CD4-positive, alpha-beta memory T cell (primary cell): ENCODE measurements at regions not wholly inside any gene's neighbourhood (a gene's known extent, or its start where the extent isn't known, plus 50 kb on each side); places are given as distances from the start of the nearest gene placed in this dataset.

Experiments
- CTCF ChIA-PET: fragments of 350-600 bp; sonication (Branson Sonifier 250); formaldehyde crosslinking; loops from one replicate; lab custom pipeline; 2021; ENCODE audit warnings: inconsistent platforms; ENCODE audit not compliant: partially characterized antibody; lab: Charles Lee
- POLR2A ChIA-PET: fragments of 350-600 bp; sonication (Branson Sonifier 250); formaldehyde crosslinking; loops from one replicate; lab custom pipeline; 2021; ENCODE audit not compliant: partially characterized antibody; lab: Charles Lee
- DNase-seq, 5 donors: peaks; one replicate each; pipeline versions ENCODE4 v3.0.0 to v3.0.0-alpha.2; 2020 to 2022; ENCODE audit warnings: mixed read lengths in 1 of 5
- H3K27ac ChIP-seq: one replicate; pipeline ENCODE4 v1.7.0; 2013; ENCODE audit warnings: low read depth, low read length
- H3K27me3 ChIP-seq: 2 replicates; pipeline ENCODE4 v1.7.0; 2013; ENCODE audit warnings: mild to moderate bottlenecking, low read length, moderate library complexity; ENCODE audit not compliant: insufficient read depth
- H3K36me3 ChIP-seq: 2 replicates; pipeline ENCODE4 v1.7.0; 2013; ENCODE audit warnings: mild to moderate bottlenecking, low read length, moderate library complexity; ENCODE audit not compliant: insufficient read depth
- H3K4me1 ChIP-seq: 2 replicates; pipeline ENCODE4 v1.7.0; 2013; ENCODE audit warnings: mild to moderate bottlenecking, low read length, moderate library complexity; ENCODE audit not compliant: insufficient read depth
- H3K4me3 ChIP-seq, 2 donors: one replicate each; pipeline ENCODE4 v1.7.0; 2013; ENCODE audit warnings: low read length in 2 of 2, mild to moderate bottlenecking in 1 of 2
- H3K9me3 ChIP-seq, 2 donors: one replicate each; pipeline ENCODE4 v1.7.0; 2013; ENCODE audit warnings: low read length in 2 of 2, control low read depth in 1 of 2; ENCODE audit not compliant: control insufficient read depth in 1 of 2
- H3K27ac Mint-ChIP-seq, 7 donors: one replicate each; pipeline ENCODE4 v1.8.0; 2020 to 2021; ENCODE audit warnings: mixed read lengths in 7 of 7, mild to moderate bottlenecking in 6 of 7, inconsistent platforms in 3 of 7, moderate library complexity in 3 of 7
- H3K27me3 Mint-ChIP-seq, 2 donors: one replicate each; pipeline ENCODE4 v1.8.0; 2020 to 2021; ENCODE audit warnings: mixed read lengths in 2 of 2
- H3K36me3 Mint-ChIP-seq, 2 donors: one replicate each; pipeline ENCODE4 v1.8.0; 2020 to 2021; ENCODE audit warnings: mixed read lengths in 2 of 2, inconsistent platforms in 1 of 2, mild to moderate bottlenecking in 1 of 2
- H3K4me1 Mint-ChIP-seq, 4 donors: one replicate each; pipeline ENCODE4 v1.8.0; 2020 to 2021; ENCODE audit warnings: mixed read lengths in 4 of 4, mild to moderate bottlenecking in 1 of 4
- H3K4me3 Mint-ChIP-seq, 8 donors: one replicate each; pipeline ENCODE4 v1.8.0; 2020 to 2021; ENCODE audit warnings: mixed read lengths in 8 of 8, mild to moderate bottlenecking in 7 of 8, moderate library complexity in 6 of 8, inconsistent platforms in 3 of 8
- H3K9me3 Mint-ChIP-seq, 8 donors: one replicate each; pipeline ENCODE4 v1.8.0; 2020 to 2021; ENCODE audit warnings: mixed read lengths in 8 of 8, mild to moderate bottlenecking in 5 of 8, inconsistent platforms in 3 of 8, moderate library complexity in 1 of 8
- intact Hi-C: fragments of 100-400 bp; cut with micrococcal nuclease; formaldehyde crosslinking; loops from one replicate; pipeline ENCODE4 v1.15.1; 2023

GRCh38 chr9:86846656-86847055 lies 100.7 kb downstream of the GAS1 start:
- peaks cover 0 to 3% (median 0%) of the 10 kb centered on the region in 8 donors for H3K9me3 Mint-ChIP-seq
- no peak overlapping the region for H3K27ac Mint-ChIP-seq

GRCh38 chr9:86843206-86843605 lies 104.1 kb downstream of the GAS1 start:
- Histone ChIP-seq H3K27me3 (no peaks in the 10 kb centered on the region), H3K27ac (no peak overlapping the region), H3K9me3 (no peaks in the 10 kb centered on the region), H3K36me3 (no peaks in the 10 kb centered on the region), H3K4me1 (no peaks in the 10 kb centered on the region), H3K4me3 (no peak overlapping the region)
- Mint-ChIP-seq H3K27ac (no peak overlapping the region), H3K27me3 (peaks cover 0 to 5% of the 10 kb centered on the region in 2 donors), H3K4me1 (no peaks in the 10 kb centered on the region), H3K9me3 (peaks cover 0 to 3% (median 0%) of the 10 kb centered on the region in 8 donors), H3K36me3 (no peaks in the 10 kb centered on the region), H3K4me3 (no peak overlapping the region)
- DNase-seq: no peak
- POLR2A ChIA-PET: no interaction called here
- intact Hi-C loops: no loop called here
- CTCF ChIA-PET: no interaction called here

More at GRCh38 chr9:86846656-86847055, 100.7 kb downstream of the GAS1 start:
- Mint-ChIP-seq H3K4me3 (no peak overlapping the region), H3K4me1 (no peaks in the 10 kb centered on the region), H3K27me3 (peaks cover 0 to 5% of the 10 kb centered on the region in 2 donors), H3K36me3 (no peaks in the 10 kb centered on the region)
- CTCF ChIA-PET: no interaction called here
- intact Hi-C loops: no loop called here
- H3K27me3 ChIP-seq: no peaks in the 10 kb centered on the region
- H3K27ac ChIP-seq: no peak overlapping the region
- no peak for DNase-seq
- POLR2A ChIA-PET: no interaction called here
- H3K4me3 ChIP-seq: no peak overlapping the region
- H3K36me3 ChIP-seq: no peaks in the 10 kb centered on the region
- H3K9me3 ChIP-seq: no peaks in the 10 kb centered on the region
- no peaks in the 10 kb centered on the region for H3K4me1 ChIP-seq

- Mint-ChIP-seq H3K9me3 (peaks cover 0 to 3% (median 0%) of the 10 kb centered on the region in 8 donors), H3K27me3 (peaks cover 0 to 5% of the 10 kb centered on the region in 2 donors), H3K4me3 (no peak overlapping the region), H3K4me1 (no peaks in the 10 kb centered on the region), H3K27ac (no peak overlapping the region), H3K36me3 (no peaks in the 10 kb centered on the region)
- no peaks in the 10 kb centered on the region for H3K9me3 ChIP-seq
- POLR2A ChIA-PET: no interaction called here
- no peak overlapping the region for H3K4me3 ChIP-seq
- H3K27ac ChIP-seq: no peak overlapping the region
- DNase-seq: no peak
- intact Hi-C loops: no loop called here
- H3K4me1 ChIP-seq: no peaks in the 10 kb centered on the region
- CTCF ChIA-PET: no interaction called here
- H3K27me3 ChIP-seq: no peaks in the 10 kb centered on the region
- no peaks in the 10 kb centered on the region for H3K36me3 ChIP-seq
Observed at GRCh38 chr9:86842573-86842972, 104.7 kb downstream of the GAS1 start.

- H3K4me1 ChIP-seq: no peaks in the 10 kb centered on the region
- peaks cover 4 to 12% of the 10 kb centered on the region in 2 donors for H3K27me3 Mint-ChIP-seq
- H3K4me1 Mint-ChIP-seq: no peaks in the 10 kb centered on the region
- no peaks in the 10 kb centered on the region for H3K36me3 ChIP-seq
- intact Hi-C loops: no loop called here
- DNase-seq: no peak
- H3K9me3 ChIP-seq: no peaks in the 10 kb centered on the region
- no peak overlapping the region for H3K4me3 ChIP-seq
- POLR2A ChIA-PET: no interaction called here
- H3K4me3 Mint-ChIP-seq: no peak overlapping the region
- H3K27ac Mint-ChIP-seq: no peak overlapping the region
- H3K27me3 ChIP-seq: no peaks in the 10 kb centered on the region
- H3K36me3 Mint-ChIP-seq: no peaks in the 10 kb centered on the region
- H3K9me3 Mint-ChIP-seq: peaks cover 0 to 3% (median 0%) of the 10 kb centered on the region in 8 donors
- no peak overlapping the region for H3K27ac ChIP-seq
- CTCF ChIA-PET: no interaction called here
Observed at GRCh38 chr9:86839522-86839921, 107.8 kb downstream of the GAS1 start.

GRCh38 chr9:86838519-86839497 lies 108.5 kb downstream of the GAS1 start:
- no peaks in the 10 kb centered on the region for H3K4me1 Mint-ChIP-seq
- peaks cover 0 to 3% (median 0%) of the 10 kb centered on the region in 8 donors for H3K9me3 Mint-ChIP-seq
- no peak overlapping the region for H3K4me3 Mint-ChIP-seq
- intact Hi-C loops: no loop called here
- Histone ChIP-seq H3K4me3 (no peak overlapping the region), H3K27ac (no peak overlapping the region), H3K36me3 (no peaks in the 10 kb centered on the region), H3K9me3 (no peaks in the 10 kb centered on the region), H3K27me3 (no peaks in the 10 kb centered on the region), H3K4me1 (no peaks in the 10 kb centered on the region)
- CTCF ChIA-PET: interaction anchor here (1.0 kb wide), 1 partner anchor 20 kb away, joined by 3 read pairs; no protein-coding TSS in a partner anchor
- DNase-seq: no peak
- POLR2A ChIA-PET: no interaction called here
- no peaks in the 10 kb centered on the region for H3K36me3 Mint-ChIP-seq
- peaks cover 4 to 12% of the 10 kb centered on the region in 2 donors for H3K27me3 Mint-ChIP-seq
- H3K27ac Mint-ChIP-seq: no peak overlapping the region

- POLR2A ChIA-PET: no interaction called here
- CTCF ChIA-PET: no interaction called here
Observed at GRCh38 chr9:86837345-86837744, 110.0 kb downstream of the GAS1 start.

GRCh38 chr9:86836797-86837196 lies 110.5 kb downstream of the GAS1 start:
- no peak for DNase-seq
- Histone ChIP-seq H3K36me3 (no peaks in the 10 kb centered on the region), H3K9me3 (no peaks in the 10 kb centered on the region), H3K4me1 (no peaks in the 10 kb centered on the region), H3K27ac (no peak overlapping the region), H3K27me3 (no peaks in the 10 kb centered on the region), H3K4me3 (no peak overlapping the region)
- Mint-ChIP-seq H3K4me1 (no peaks in the 10 kb centered on the region), H3K9me3 (no peaks in the 10 kb centered on the region), H3K36me3 (no peaks in the 10 kb centered on the region), H3K4me3 (no peak overlapping the region), H3K27ac (no peak overlapping the region), H3K27me3 (peaks cover 4 to 8% of the 10 kb centered on the region in 2 donors)
- CTCF ChIA-PET: no interaction called here
- POLR2A ChIA-PET: no interaction called here
- intact Hi-C loops: no loop called here

More at GRCh38 chr9:86837345-86837744, 110.0 kb downstream of the GAS1 start:
- no peaks in the 10 kb centered on the region for H3K27me3 ChIP-seq
- no peak overlapping the region for H3K4me3 ChIP-seq
- Mint-ChIP-seq H3K4me1 (no peaks in the 10 kb centered on the region), H3K4me3 (no peak overlapping the region), H3K36me3 (no peaks in the 10 kb centered on the region), H3K27ac (no peak overlapping the region), H3K27me3 (peaks cover 4 to 8% of the 10 kb centered on the region in 2 donors), H3K9me3 (no peaks in the 10 kb centered on the region)
- no peaks in the 10 kb centered on the region for H3K9me3 ChIP-seq
- H3K36me3 ChIP-seq: no peaks in the 10 kb centered on the region
- H3K4me1 ChIP-seq: no peaks in the 10 kb centered on the region
- no peak for DNase-seq
- intact Hi-C loops: no loop called here
- H3K27ac ChIP-seq: no peak overlapping the region
